ENCODE measurements at regions not wholly inside any gene's neighbourhood (a gene's known extent, or its start where the extent isn't known, plus 50 kb on each side); places are given as distances from the start of the nearest gene placed in this dataset.

- no peak overlapping the region for H3K4me3 ChIP-seq
- WGBS = 88% methylated on average over 4 of the region's 4 CpGs
- no peak overlapping the region for H3K27ac ChIP-seq
- TF ChIP-seq POLR2AphosphoS5 (IDR thresholded peaks at IDR 0.05) (no peak), CTCF (IDR thresholded peaks at IDR 0.05) (no peak), POLR2A (IDR thresholded peaks at IDR 0.05) (no peak)
- no peaks in the 10 kb centered on the region for H3K36me3 ChIP-seq
- H3K27me3 ChIP-seq (replicated peaks; ENCODE audit: insufficient read depth) = no peaks in the 10 kb centered on the region
- intact Hi-C loops (cut with DNase I) = no loop called here
- no peak for DNase-seq (ENCODE audit: low spot score)
- no peaks in the 10 kb centered on the region for H3K9me3 ChIP-seq
- no peaks in the 10 kb centered on the region for H3K4me1 ChIP-seq (replicated peaks)
Observed at GRCh38 chr15:97688177-97688576, 272.3 kb upstream of the ARRDC4 start.

GRCh38 chr15:97688886-97689285 lies 271.6 kb upstream of the ARRDC4 start:
- no peaks in the 10 kb centered on the region for H3K9me3 ChIP-seq
- no peak overlapping the region for H3K4me3 ChIP-seq
- DNase-seq (ENCODE audit: low spot score) = no peak
- H3K36me3 ChIP-seq = no peaks in the 10 kb centered on the region
- 72% methylated on average over 4 of the region's 4 CpGs for WGBS
- H3K4me1 ChIP-seq (replicated peaks) = no peaks in the 10 kb centered on the region
- intact Hi-C loops (cut with DNase I) = no loop called here
- no peaks in the 10 kb centered on the region for H3K27me3 ChIP-seq (replicated peaks; ENCODE audit: insufficient read depth)
- H3K27ac ChIP-seq = no peak overlapping the region
- no peak for TF ChIP-seq POLR2AphosphoS5 (IDR thresholded peaks at IDR 0.05)
- TF ChIP-seq POLR2A (IDR thresholded peaks at IDR 0.05) = no peak
- TF ChIP-seq CTCF (IDR thresholded peaks at IDR 0.05) = no peak

- DNase-seq (ENCODE audit: low spot score) = no peak
- Histone ChIP-seq H3K36me3 (no peaks in the 10 kb centered on the region), H3K27ac (no peak overlapping the region), H3K9me3 (no peaks in the 10 kb centered on the region), H3K4me1 (replicated peaks) (no peaks in the 10 kb centered on the region), H3K27me3 (replicated peaks; ENCODE audit: insufficient read depth) (no peaks in the 10 kb centered on the region), H3K4me3 (no peak overlapping the region)
- TF ChIP-seq POLR2A (IDR thresholded peaks at IDR 0.05) = no peak
- no peak for TF ChIP-seq CTCF (IDR thresholded peaks at IDR 0.05)
- no peak for TF ChIP-seq POLR2AphosphoS5 (IDR thresholded peaks at IDR 0.05)
- intact Hi-C loops (cut with DNase I) = no loop called here
- 81% methylated on average over 3 of the region's 3 CpGs for WGBS
Observed at GRCh38 chr15:97691078-97691477, 269.4 kb upstream of the ARRDC4 start.

GRCh38 chr15:97691799-97692198 lies 268.7 kb upstream of the ARRDC4 start:
- no peak for TF ChIP-seq CTCF (IDR thresholded peaks at IDR 0.05)
- no peak for TF ChIP-seq POLR2A (IDR thresholded peaks at IDR 0.05)
- TF ChIP-seq POLR2AphosphoS5 (IDR thresholded peaks at IDR 0.05) = no peak
- Histone ChIP-seq H3K27ac (no peak overlapping the region), H3K4me1 (replicated peaks) (no peaks in the 10 kb centered on the region), H3K4me3 (no peak overlapping the region), H3K27me3 (replicated peaks; ENCODE audit: insufficient read depth) (no peaks in the 10 kb centered on the region), H3K9me3 (no peaks in the 10 kb centered on the region), H3K36me3 (no peaks in the 10 kb centered on the region)
- 61% methylated on average over 5 of the region's 5 CpGs for WGBS
- DNase-seq (ENCODE audit: low spot score) = no peak
- intact Hi-C loops (cut with DNase I) = no loop called here

GRCh38 chr15:97692301-97693015 lies 268.0 kb upstream of the ARRDC4 start:
- Histone ChIP-seq H3K9me3 (no peaks in the 10 kb centered on the region), H3K36me3 (no peaks in the 10 kb centered on the region), H3K27ac (no peak overlapping the region), H3K27me3 (replicated peaks; ENCODE audit: insufficient read depth) (no peaks in the 10 kb centered on the region), H3K4me1 (replicated peaks) (no peaks in the 10 kb centered on the region), H3K4me3 (no peak overlapping the region)
- 69% methylated on average over 16 of the region's 17 CpGs for WGBS
- TF ChIP-seq CTCF (IDR thresholded peaks at IDR 0.05) (no peak), POLR2A (IDR thresholded peaks at IDR 0.05) (no peak), POLR2AphosphoS5 (IDR thresholded peaks at IDR 0.05) (no peak)
- intact Hi-C loops (cut with DNase I) = no loop called here
- no peak for DNase-seq (ENCODE audit: low spot score)

Data from prostate gland (tissue), 2 donors.